Neural cell (in vitro differentiated cells): ENCODE measurements at regions not wholly inside any gene's neighbourhood (a gene's known extent, or its start where the extent isn't known, plus 50 kb on each side); places are given as distances from the start of the nearest gene placed in this dataset.

Experiments
- CTCF ChIP-seq: fragments of 450-650 bp; IDR thresholded peaks from 2 replicates; pipeline ENCODE4 v1.5.1; 2014; ENCODE audit warnings: antibody characterized with exemption, mild to moderate bottlenecking, moderate library complexity; ENCODE audit not compliant: poor library complexity, severe bottlenecking
- EP300 ChIP-seq: fragments of 450-650 bp; conservative IDR thresholded peaks from 2 replicates; pipeline ENCODE4 v1.6.1; 2014; ENCODE audit warnings: antibody characterized with exemption, mild to moderate bottlenecking, moderate library complexity; ENCODE audit not compliant: poor library complexity, severe bottlenecking
- EZH2 ChIP-seq: fragments of 200-600, 300-800 bp; shearing (Covaris generic), sonication (generic); IDR thresholded peaks from 2 replicates; pipeline ENCODE4 v1.6.1; 2014; ENCODE audit warnings: antibody characterized with exemption, low read length, borderline replicate concordance, mild to moderate bottlenecking; ENCODE audit not compliant: insufficient read depth, poor library complexity, severe bottlenecking
- POLR2AphosphoS5 ChIP-seq: IDR thresholded peaks from 2 replicates; pipeline ENCODE4 v1.6.1; 2012
- RAD21 ChIP-seq: fragments of 450-650 bp; conservative IDR thresholded peaks from 2 replicates; pipeline ENCODE4 v1.6.1; 2014; ENCODE audit warnings: antibody characterized with exemption, mild to moderate bottlenecking, moderate library complexity
- TAF1 ChIP-seq: IDR thresholded peaks from 2 replicates; pipeline ENCODE4 v1.6.1; 2012; ENCODE audit warnings: low read depth
- TF ChIP-seq, protein P1 (sequence below): IDR thresholded peaks from 2 replicates; pipeline ENCODE4 v1.6.1; 2012; ENCODE audit warnings: borderline replicate concordance

- TF ChIP-seq EZH2 (no peak), TAF1 (no peak), CTCF (no peak), EP300 (no peak), POLR2AphosphoS5 (no peak), RAD21 (no peak)
- TF ChIP-seq, protein P1, sequence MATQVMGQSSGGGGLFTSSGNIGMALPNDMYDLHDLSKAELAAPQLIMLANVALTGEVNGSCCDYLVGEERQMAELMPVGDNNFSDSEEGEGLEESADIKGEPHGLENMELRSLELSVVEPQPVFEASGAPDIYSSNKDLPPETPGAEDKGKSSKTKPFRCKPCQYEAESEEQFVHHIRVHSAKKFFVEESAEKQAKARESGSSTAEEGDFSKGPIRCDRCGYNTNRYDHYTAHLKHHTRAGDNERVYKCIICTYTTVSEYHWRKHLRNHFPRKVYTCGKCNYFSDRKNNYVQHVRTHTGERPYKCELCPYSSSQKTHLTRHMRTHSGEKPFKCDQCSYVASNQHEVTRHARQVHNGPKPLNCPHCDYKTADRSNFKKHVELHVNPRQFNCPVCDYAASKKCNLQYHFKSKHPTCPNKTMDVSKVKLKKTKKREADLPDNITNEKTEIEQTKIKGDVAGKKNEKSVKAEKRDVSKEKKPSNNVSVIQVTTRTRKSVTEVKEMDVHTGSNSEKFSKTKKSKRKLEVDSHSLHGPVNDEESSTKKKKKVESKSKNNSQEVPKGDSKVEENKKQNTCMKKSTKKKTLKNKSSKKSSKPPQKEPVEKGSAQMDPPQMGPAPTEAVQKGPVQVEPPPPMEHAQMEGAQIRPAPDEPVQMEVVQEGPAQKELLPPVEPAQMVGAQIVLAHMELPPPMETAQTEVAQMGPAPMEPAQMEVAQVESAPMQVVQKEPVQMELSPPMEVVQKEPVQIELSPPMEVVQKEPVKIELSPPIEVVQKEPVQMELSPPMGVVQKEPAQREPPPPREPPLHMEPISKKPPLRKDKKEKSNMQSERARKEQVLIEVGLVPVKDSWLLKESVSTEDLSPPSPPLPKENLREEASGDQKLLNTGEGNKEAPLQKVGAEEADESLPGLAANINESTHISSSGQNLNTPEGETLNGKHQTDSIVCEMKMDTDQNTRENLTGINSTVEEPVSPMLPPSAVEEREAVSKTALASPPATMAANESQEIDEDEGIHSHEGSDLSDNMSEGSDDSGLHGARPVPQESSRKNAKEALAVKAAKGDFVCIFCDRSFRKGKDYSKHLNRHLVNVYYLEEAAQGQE = no peak
Measured at GRCh38 chr2:151091583-151091982, 170.1 kb downstream of the RBM43 start.
